HepG2 (cell line): ENCODE measurements at regions not wholly inside any gene's neighbourhood (a gene's known extent, or its start where the extent isn't known, plus 50 kb on each side); places are given as distances from the start of the nearest gene placed in this dataset.
A peak's percentile ranks its signal among the peaks of the same experiment; 100 is the strongest.

Experiments used
- AHDC1 ChIP-seq: sonication (generic); formaldehyde crosslinking; IDR thresholded peaks from 2 replicates; pipeline ENCODE4 v1.5.1; 2020; ENCODE audit warnings: mild to moderate bottlenecking, missing genetic modification reagents, borderline replicate concordance
- DDIT3 ChIP-seq: sonication (generic); formaldehyde crosslinking; IDR thresholded peaks from 2 replicates; pipeline ENCODE4 v1.4.0; 2020; ENCODE audit warnings: mild to moderate bottlenecking, missing genetic modification reagents
- DMTF1 ChIP-seq: sonication (generic); formaldehyde crosslinking; IDR thresholded peaks from 2 replicates; pipeline ENCODE4 v1.4.0; 2020; ENCODE audit warnings: mild to moderate bottlenecking, missing genetic modification reagents
- GATAD2A ChIP-seq: IDR thresholded peaks from 2 replicates; pipeline ENCODE4 v1.6.1; 2016
- HCFC1 ChIP-seq: fragments of 150-350 bp; IDR thresholded peaks from 2 replicates; pipeline ENCODE4 v1.6.1; 2014; ENCODE audit warnings: low read depth, low read length
- HNF4G ChIP-seq, 2 experiments: sonication (generic) in 1 of 2; formaldehyde crosslinking in 1 of 2; IDR thresholded peaks; 2 replicates each; pipeline versions ENCODE4 v1.4.0 to v1.6.1; 2011 to 2020; ENCODE audit warnings: borderline replicate concordance in 2 of 2, low read depth in 2 of 2, mild to moderate bottlenecking in 2 of 2, low read length in 1 of 2, missing genetic modification reagents in 1 of 2, moderate library complexity in 1 of 2
- MAFF ChIP-seq: IDR thresholded peaks from 2 replicates; pipeline ENCODE4 v1.6.1; 2011; ENCODE audit warnings: low read depth, low read length, improper control_type of control experiment
- MED1 ChIP-seq: sonication (generic); formaldehyde crosslinking; IDR thresholded peaks from 2 replicates; pipeline ENCODE4 v1.4.0; 2020; ENCODE audit warnings: missing genetic modification reagents
- NFE2L1 ChIP-seq: sonication (generic); formaldehyde crosslinking; IDR thresholded peaks from 2 replicates; pipeline ENCODE4 v1.4.0; 2020; ENCODE audit warnings: missing genetic modification reagents, mild to moderate bottlenecking, borderline replicate concordance
- SKIL ChIP-seq: sonication (generic); formaldehyde crosslinking; IDR thresholded peaks from 2 replicates; pipeline ENCODE4 v1.8.0; 2022; ENCODE audit warnings: missing genetic modification reagents, mild to moderate bottlenecking, moderate library complexity, borderline replicate concordance
- SOX5 ChIP-seq: IDR thresholded peaks from 2 replicates; pipeline ENCODE4 v1.6.1; 2016; ENCODE audit warnings: borderline replicate concordance
- STAT5B ChIP-seq: sonication (generic); formaldehyde crosslinking; IDR thresholded peaks from 2 replicates; pipeline ENCODE4 v1.4.0; 2020; ENCODE audit warnings: missing genetic modification reagents
- TFAP4 ChIP-seq: sonication (generic); IDR thresholded peaks from 2 replicates; pipeline ENCODE4 v1.6.1; 2016; ENCODE audit warnings: low read depth, borderline replicate concordance
- ZNF101 ChIP-seq: sonication (generic); formaldehyde crosslinking; IDR thresholded peaks from 2 replicates; pipeline ENCODE4 v1.4.0; 2020; ENCODE audit warnings: mild to moderate bottlenecking, low read depth, missing genetic modification reagents, borderline replicate concordance
- ZNF460 ChIP-seq: sonication (generic); formaldehyde crosslinking; IDR thresholded peaks from 2 replicates; pipeline ENCODE4 v1.5.1; 2020; ENCODE audit warnings: missing genetic modification reagents, mild to moderate bottlenecking, borderline replicate concordance
- ZNF713 ChIP-seq: sonication (generic); formaldehyde crosslinking; IDR thresholded peaks from 2 replicates; pipeline ENCODE4 v1.4.0; 2020; ENCODE audit warnings: mild to moderate bottlenecking, missing genetic modification reagents

GRCh38 chr4:123528501-123529277, 132.1 kb downstream of the SPRY1 start (continued):
- TF ChIP-seq ZNF460 (CRISPR knock-in tag) = no peak
- no peak for TF ChIP-seq STAT5B (CRISPR knock-in tag)
- TF ChIP-seq SOX5 = peak; percentile 64; the same call in 1 of the 2 replicates
- TF ChIP-seq DMTF1 (CRISPR knock-in tag) = no peak
- peak; percentile 26; the same call in 1 of the 2 replicates for TF ChIP-seq HNF4G (IDR thresholded peaks at IDR 0.05; ENCODE audit: borderline replicate concordance, low read depth, low read length)
- TF ChIP-seq HNF4G (CRISPR knock-in tag; IDR thresholded peaks at IDR 0.05; ENCODE audit: borderline replicate concordance, low read depth) = no peak
- TF ChIP-seq GATAD2A = peak; percentile 39
- 0 out of 2 replicates have a peak, but pooled peaks have one; percentile 19 for TF ChIP-seq MED1
- peak; percentile 72 for TF ChIP-seq MAFF
- TF ChIP-seq ZNF101 (CRISPR knock-in tag) = no peak
- TF ChIP-seq HCFC1 = no peak
- TF ChIP-seq NFE2L1 = no peak
- TF ChIP-seq ZNF713 (CRISPR knock-in tag) = no peak
- TF ChIP-seq AHDC1 (CRISPR knock-in tag) = peak; percentile 60; the same call in 1 of the 2 replicates
- no peak for TF ChIP-seq TFAP4
- TF ChIP-seq DDIT3 (CRISPR knock-in tag) = no peak
- no peak for TF ChIP-seq SKIL
